ENCODE measurements at regions not wholly inside any gene's neighbourhood (a gene's known extent, or its start where the extent isn't known, plus 50 kb on each side); places are given as distances from the start of the nearest gene placed in this dataset.

GRCh38 chr11:115911613-115912346 is 407.6 kb upstream of the CADM1 start:
- no peak for DNase-seq

GRCh38 chr11:115910379-115910778 is 406.2 kb upstream of the CADM1 start:
- DNase-seq, result no peak

- DNase-seq, result no peak
These were observed 402.0 kb upstream of the CADM1 start for GRCh38 chr11:115906171-115906570.

GRCh38 chr11:115905341-115906000 is 401.3 kb upstream of the CADM1 start:
- no peak for DNase-seq

- DNase-seq, result no peak
These were observed 399.0 kb upstream of the CADM1 start for GRCh38 chr11:115903179-115903578.

GRCh38 chr11:115901069-115901468 is 396.9 kb upstream of the CADM1 start:
- DNase-seq, result no peak

- no peak for DNase-seq
These were observed 395.9 kb upstream of the CADM1 start for GRCh38 chr11:115900111-115900510.

GRCh38 chr11:115897707-115898106 is 393.5 kb upstream of the CADM1 start:
- DNase-seq, result no peak

GRCh38 chr11:115896084-115896483 is 391.9 kb upstream of the CADM1 start:
- no peak for DNase-seq

GRCh38 chr11:115895594-115895993 is 391.4 kb upstream of the CADM1 start:
- DNase-seq, result no peak

GRCh38 chr11:115894176-115894575 is 390.0 kb upstream of the CADM1 start:
- DNase-seq, result no peak

- no peak for DNase-seq
These were observed 389.4 kb upstream of the CADM1 start for GRCh38 chr11:115893461-115894099.

- DNase-seq, result no peak
These were observed 387.8 kb upstream of the CADM1 start for GRCh38 chr11:115892016-115892415.

GRCh38 chr11:115891581-115891980 is 387.4 kb upstream of the CADM1 start:
- DNase-seq, result no peak

GRCh38 chr11:115890500-115890899 is 386.3 kb upstream of the CADM1 start:
- DNase-seq, result no peak

- no peak for DNase-seq
These were observed 385.5 kb upstream of the CADM1 start for GRCh38 chr11:115889712-115890111.

GRCh38 chr11:115887727-115888126 is 383.5 kb upstream of the CADM1 start:
- DNase-seq, result no peak

- DNase-seq, result no peak
These were observed 383.1 kb upstream of the CADM1 start for GRCh38 chr11:115887316-115887715.

- no peak for DNase-seq
These were observed 382.2 kb upstream of the CADM1 start for GRCh38 chr11:115886422-115886733.

- no peak for DNase-seq
These were observed 381.6 kb upstream of the CADM1 start for GRCh38 chr11:115885535-115886421.

- DNase-seq, result no peak
These were observed 380.8 kb upstream of the CADM1 start for GRCh38 chr11:115884800-115885534.

GRCh38 chr11:115874843-115875242 is 370.6 kb upstream of the CADM1 start:
- no peak for DNase-seq

- DNase-seq, result no peak
These were observed 369.6 kb upstream of the CADM1 start for GRCh38 chr11:115873813-115874212.

All from NK-92 treated with Interleukin-12 subunit alpha and Interleukin-12 subunit beta, amount 100 ng/mL, for 24 hours (cell line).